Loucy (cell line): ENCODE measurements at regions not wholly inside any gene's neighbourhood (a gene's known extent, or its start where the extent isn't known, plus 50 kb on each side); places are given as distances from the start of the nearest gene placed in this dataset.

ENCODE experiments used
- H2AFZ ChIP-seq: fragments of 200-600 bp; sonication (generic); 2 replicates; pipeline ENCODE4 v1.6.0; 2016; ENCODE audit warnings: antibody characterized with exemption, mild to moderate bottlenecking, low read length, moderate library complexity
- H3F3A ChIP-seq: fragments of 200-600 bp; 2 replicates; pipeline ENCODE4 v1.6.0; 2016; ENCODE audit warnings: antibody characterized with exemption, low read depth, mild to moderate bottlenecking
- H3K27me3 ChIP-seq: fragments of 200-600 bp; sonication (generic); 2 replicates; pipeline ENCODE4 v1.6.1; 2014; ENCODE audit warnings: low read length, mild to moderate bottlenecking; ENCODE audit not compliant: insufficient read depth, poor library complexity, severe bottlenecking
- H3K36me3 ChIP-seq: fragments of 200-600 bp; sonication (generic); 2 replicates; pipeline ENCODE4 v1.6.1; 2016; ENCODE audit warnings: low read length; ENCODE audit not compliant: insufficient read depth
- H3K4me1 ChIP-seq: fragments of 200-600 bp; sonication (generic); 2 replicates; pipeline ENCODE4 v1.5.1; 2014; ENCODE audit warnings: low read length, mild to moderate bottlenecking; ENCODE audit not compliant: insufficient read depth, poor library complexity, severe bottlenecking
- H3K4me2 ChIP-seq: fragments of 200-600 bp; sonication (generic); 2 replicates; pipeline ENCODE4 v1.6.0; 2014; ENCODE audit warnings: antibody characterized with exemption, low read length, low read depth, mild to moderate bottlenecking; ENCODE audit not compliant: poor library complexity, severe bottlenecking
- H3K4me3 ChIP-seq: fragments of 200-600 bp; sonication (generic); 2 replicates; pipeline ENCODE4 v1.5.1; 2014; ENCODE audit warnings: low read length, mild to moderate bottlenecking, mixed read lengths; ENCODE audit not compliant: poor library complexity, severe bottlenecking
- H3K79me2 ChIP-seq: fragments of 200-600 bp; sonication (generic); 2 replicates; pipeline ENCODE4 v1.6.1; 2014; ENCODE audit warnings: low read length; ENCODE audit not compliant: insufficient read depth
- H3K9ac ChIP-seq: fragments of 200-600 bp; sonication (generic); 2 replicates; pipeline ENCODE4 v1.6.0; 2014; ENCODE audit warnings: mild to moderate bottlenecking, low read depth, low read length, moderate library complexity; ENCODE audit not compliant: poor library complexity, severe bottlenecking
- H3K9me2 ChIP-seq: fragments of 200-600 bp; sonication (generic); replicated peaks from 2 replicates; pipeline ENCODE4 v1.6.1; 2016; ENCODE audit warnings: low read depth, low read length, mixed read lengths
- H3K9me3 ChIP-seq: fragments of 200-600 bp; sonication (generic); 2 replicates; pipeline ENCODE4 v1.6.1; 2014; ENCODE audit warnings: mild to moderate bottlenecking, antibody characterized with exemption, low read length, low read depth; ENCODE audit not compliant: insufficient read depth
- H4K20me1 ChIP-seq: fragments of 200-600 bp; sonication (generic); 2 replicates; pipeline ENCODE4 v1.6.0; 2014; ENCODE audit warnings: antibody characterized with exemption, low read length, mild to moderate bottlenecking; ENCODE audit not compliant: insufficient read depth, poor library complexity, severe bottlenecking
- CTCF ChIP-seq: fragments of 200-600 bp; sonication (generic); conservative IDR thresholded peaks from 2 replicates; pipeline ENCODE4 v1.5.1; 2014; ENCODE audit warnings: mild to moderate bottlenecking, antibody characterized with exemption, low read length
- EZH2phosphoT487 ChIP-seq: fragments of 200-600 bp; IDR thresholded peaks from 2 replicates; pipeline ENCODE4 v1.6.1; 2018; ENCODE audit warnings: antibody characterized with exemption, mild to moderate bottlenecking, moderate library complexity, borderline replicate concordance

GRCh38 chr11:97361812-97362378 is 972.1 kb downstream of the JRKL start:
- H3K4me2 ChIP-seq, result no peak overlapping the region
- no peak overlapping the region for H2AFZ ChIP-seq
- no peaks in the 10 kb centered on the region for H3F3A ChIP-seq
- H3K27me3 ChIP-seq, result no peaks in the 10 kb centered on the region
- no peaks in the 10 kb centered on the region for H3K9me3 ChIP-seq
- H3K4me3 ChIP-seq, result no peak overlapping the region
- no peaks in the 10 kb centered on the region for H3K9me2 ChIP-seq
- TF ChIP-seq CTCF, result no peak
- no peak for TF ChIP-seq EZH2phosphoT487
- H3K36me3 ChIP-seq, result no peaks in the 10 kb centered on the region
- H3K4me1 ChIP-seq, result no peaks in the 10 kb centered on the region
- no peak overlapping the region for H3K9ac ChIP-seq
- no peaks in the 10 kb centered on the region for H4K20me1 ChIP-seq
- H3K79me2 ChIP-seq, result no peaks in the 10 kb centered on the region

- Histone ChIP-seq H3K79me2 (no peaks in the 10 kb centered on the region), H3K27me3 (no peaks in the 10 kb centered on the region), H3K36me3 (no peaks in the 10 kb centered on the region), H3K9me3 (no peaks in the 10 kb centered on the region), H3K9ac (no peak overlapping the region), H4K20me1 (no peaks in the 10 kb centered on the region), H3F3A (no peaks in the 10 kb centered on the region), H3K9me2 (no peaks in the 10 kb centered on the region), H3K4me2 (no peak overlapping the region), H2AFZ (no peak overlapping the region), H3K4me3 (no peak overlapping the region), H3K4me1 (no peaks in the 10 kb centered on the region)
- no peak for TF ChIP-seq EZH2phosphoT487
- TF ChIP-seq CTCF, result no peak
These were observed 973.5 kb downstream of the JRKL start for GRCh38 chr11:97363331-97363730.

- TF ChIP-seq EZH2phosphoT487, result no peak
- no peak for TF ChIP-seq CTCF
- H4K20me1 ChIP-seq, result no peaks in the 10 kb centered on the region
- no peaks in the 10 kb centered on the region for H3K9me3 ChIP-seq
- no peak overlapping the region for H3K9ac ChIP-seq
- no peaks in the 10 kb centered on the region for H3K79me2 ChIP-seq
- H3K4me1 ChIP-seq, result no peaks in the 10 kb centered on the region
- H3K4me3 ChIP-seq, result no peak overlapping the region
- H3K36me3 ChIP-seq, result no peaks in the 10 kb centered on the region
- H3K27me3 ChIP-seq, result no peaks in the 10 kb centered on the region
- no peak overlapping the region for H2AFZ ChIP-seq
- no peak overlapping the region for H3K4me2 ChIP-seq
- no peaks in the 10 kb centered on the region for H3K9me2 ChIP-seq
- no peaks in the 10 kb centered on the region for H3F3A ChIP-seq
These were observed 974.2 kb downstream of the JRKL start for GRCh38 chr11:97364047-97364446.
